OCI-LY7 (cell line): ENCODE measurements at regions not wholly inside any gene's neighbourhood (a gene's known extent, or its start where the extent isn't known, plus 50 kb on each side); places are given as distances from the start of the nearest gene placed in this dataset.

ENCODE experiments used
- CTCF ChIP-seq: fragments of 200-600 bp; sonication (generic); conservative IDR thresholded peaks from 2 replicates; pipeline ENCODE4 v1.5.1; 2014; ENCODE audit warnings: mild to moderate bottlenecking, antibody characterized with exemption, low read length, moderate library complexity, mixed read lengths
- EZH2phosphoT487 ChIP-seq: fragments of 200-600 bp; sonication (generic); IDR thresholded peaks from 2 replicates; pipeline ENCODE4 v1.6.1; 2018; ENCODE audit warnings: low read depth, borderline replicate concordance, mild to moderate bottlenecking, mixed run types, antibody characterized with exemption, low read length, moderate library complexity, mixed read lengths

GRCh38 chr18:22839340-22839821 lies 93.7 kb upstream of the RBBP8 start:
- TF ChIP-seq CTCF (no peak), EZH2phosphoT487 (no peak)
